GM19023 (cell line): ENCODE measurements at regions not wholly inside any gene's neighbourhood (a gene's known extent, or its start where the extent isn't known, plus 50 kb on each side); places are given as distances from the start of the nearest gene placed in this dataset.
A peak's percentile ranks its signal among the peaks of the same experiment; 100 is the strongest.
"Not testable (repeated sequence)": the region's sequence is repeated elsewhere in the genome, so short reads cannot be mapped to it uniquely, and the experiment has no call there.

Source experiments
- ATAC-seq: cut with Tn5 transposase; IDR thresholded peaks from one replicate; pipeline ENCODE4 v1.9.1; 2021; ENCODE audit warnings: mild to moderate bottlenecking, moderate library complexity; ENCODE audit not compliant: unreplicated experiment

GRCh38 chrX:43345166-43345565 is 310.9 kb upstream of the MAOA start:
- no peak for ATAC-seq

- peak; percentile 71 for ATAC-seq
These were observed 306.7 kb upstream of the MAOA start for GRCh38 chrX:43349363-43349762.

GRCh38 chrX:43350935-43351334 is 305.2 kb upstream of the MAOA start:
- ATAC-seq = no peak

- no peak for ATAC-seq
These were observed 298.4 kb upstream of the MAOA start for GRCh38 chrX:43357741-43358140.

GRCh38 chrX:43373032-43373431 is 283.1 kb upstream of the MAOA start:
- no peak for ATAC-seq

GRCh38 chrX:43375136-43375535 is 281.0 kb upstream of the MAOA start:
- no peak for ATAC-seq

- ATAC-seq = no peak
These were observed 275.4 kb upstream of the MAOA start for GRCh38 chrX:43380704-43381103.

- ATAC-seq = no peak
These were observed 269.2 kb upstream of the MAOA start for GRCh38 chrX:43386875-43387274.

- ATAC-seq = no peak
These were observed 250.9 kb upstream of the MAOA start for GRCh38 chrX:43405191-43405590.

GRCh38 chrX:43423876-43424275 is 232.2 kb upstream of the MAOA start:
- ATAC-seq = no peak

- no peak for ATAC-seq
These were observed 219.6 kb upstream of the MAOA start for GRCh38 chrX:43436517-43436916.

- no peak for ATAC-seq
These were observed 209.3 kb upstream of the MAOA start for GRCh38 chrX:43446752-43447151.

- ATAC-seq = no peak
These were observed 207.4 kb upstream of the MAOA start for GRCh38 chrX:43448688-43449087.

GRCh38 chrX:43450355-43450754 is 205.7 kb upstream of the MAOA start:
- ATAC-seq = no peak

GRCh38 chrX:43451976-43452686 is 204.0 kb upstream of the MAOA start:
- not testable (repeated sequence) for ATAC-seq

GRCh38 chrX:43456063-43456462 is 200.0 kb upstream of the MAOA start:
- no peak for ATAC-seq

- ATAC-seq = no peak
These were observed 199.2 kb upstream of the MAOA start for GRCh38 chrX:43456906-43457305.

GRCh38 chrX:43467608-43468234 is 188.4 kb upstream of the MAOA start:
- ATAC-seq = no peak

GRCh38 chrX:43469391-43470054 is 186.6 kb upstream of the MAOA start:
- no peak for ATAC-seq

GRCh38 chrX:43474321-43474720 is 181.8 kb upstream of the MAOA start:
- ATAC-seq = no peak

GRCh38 chrX:43479070-43479469 is 177.0 kb upstream of the MAOA start:
- no peak for ATAC-seq

GRCh38 chrX:43479850-43480249 is 176.2 kb upstream of the MAOA start:
- no peak for ATAC-seq
